PC-9 (cell line): ENCODE measurements at regions not wholly inside any gene's neighbourhood (a gene's known extent, or its start where the extent isn't known, plus 50 kb on each side); places are given as distances from the start of the nearest gene placed in this dataset.

ENCODE experiments used
- BruUV-seq: library from RNA; stranded (reverse); fragments of 400-500 nt; replicated peaks from 2 replicates; lab custom pipeline; 2021; lab: Mats Ljungman, UMichigan
- CTCF ChIA-PET: fragments of 300-600 bp; sonication (Branson Sonifier 250); formaldehyde crosslinking; loops from one replicate; lab custom pipeline; 2022; ENCODE audit warnings: antibody characterized with exemption; lab: Charles Lee
- POLR2A ChIA-PET: fragments of 300-600 bp; sonication (Branson Sonifier 250); formaldehyde crosslinking; loops from one replicate; lab custom pipeline; 2022; ENCODE audit warnings: antibody characterized with exemption; ENCODE audit not compliant: unreplicated experiment; lab: Charles Lee
- DNase-seq, 2 experiments: peaks; one replicate each; pipeline versions ENCODE4 v3.0.0 to v3.0.0-alpha.2; 2015 to 2022; ENCODE audit warnings: mixed read lengths in 1 of 2
- H2AFZ ChIP-seq: fragments of 200-600 bp; sonication (generic); 2 replicates; pipeline ENCODE4 v1.8.1; 2017; ENCODE audit warnings: antibody characterized with exemption
- H3F3A ChIP-seq: fragments of 200-600 bp; sonication (generic); 2 replicates; pipeline ENCODE4 v1.8.1; 2017; ENCODE audit warnings: antibody characterized with exemption, mild to moderate bottlenecking, low read depth; ENCODE audit not compliant: insufficient read depth
- H3K27ac ChIP-seq: fragments of 200-600 bp; sonication (generic); 2 replicates; pipeline ENCODE4 v1.6.1; 2016; ENCODE audit warnings: mixed run types
- H3K27me3 ChIP-seq: fragments of 200-600 bp; sonication (generic); 2 replicates; pipeline ENCODE4 v1.6.1; 2016; ENCODE audit warnings: low read depth, mixed run types; ENCODE audit not compliant: insufficient read depth
- H3K36me3 ChIP-seq: fragments of 200-600 bp; sonication (generic); 2 replicates; pipeline ENCODE4 v1.6.1; 2016; ENCODE audit warnings: low read depth, mixed run types
- H3K4me1 ChIP-seq: fragments of 200-600 bp; sonication (generic); replicated peaks from 2 replicates; pipeline ENCODE4 v1.6.1; 2016; ENCODE audit warnings: mixed run types; ENCODE audit not compliant: insufficient read depth
- H3K4me2 ChIP-seq: fragments of 200-600 bp; sonication (generic); 2 replicates; pipeline ENCODE4 v1.6.1; 2017; ENCODE audit warnings: mixed run types
- H3K4me3 ChIP-seq: fragments of 200-600 bp; sonication (generic); 2 replicates; pipeline ENCODE4 v1.6.1; 2016; ENCODE audit warnings: mixed run types
- H3K79me2 ChIP-seq: fragments of 200-600 bp; sonication (generic); 2 replicates; pipeline ENCODE4 v1.6.1; 2017; ENCODE audit warnings: low read depth, mixed run types
- H3K9me2 ChIP-seq: fragments of 200-600 bp; sonication (generic); 2 replicates; pipeline ENCODE4 v1.8.1; 2017; ENCODE audit warnings: mild to moderate bottlenecking; ENCODE audit not compliant: insufficient read depth
- H3K9me3 ChIP-seq: fragments of 200-600 bp; sonication (generic); 2 replicates; pipeline ENCODE4 v1.8.1; 2016; ENCODE audit warnings: low read depth; ENCODE audit not compliant: insufficient read depth
- H4K20me1 ChIP-seq: fragments of 200-600 bp; sonication (generic); 2 replicates; pipeline ENCODE4 v1.8.1; 2017; ENCODE audit not compliant: insufficient read depth
- EZH2 ChIP-seq: fragments of 200-600 bp; sonication (generic); IDR thresholded peaks from 2 replicates; pipeline ENCODE4 v1.8.0; 2017; ENCODE audit warnings: antibody characterized with exemption, low read depth
- intact Hi-C: fragments of 100-400 bp; cut with micrococcal nuclease; formaldehyde crosslinking; loops from one replicate; pipeline ENCODE4 v1.10.0; 2022; ENCODE audit not compliant: unreplicated experiment
- TF ChIP-seq, protein P1 (sequence below): fragments of 200-600 bp; sonication (generic); conservative IDR thresholded peaks from 2 replicates; pipeline ENCODE4 v1.6.1; 2017; ENCODE audit warnings: mixed run types, antibody characterized with exemption, mild to moderate bottlenecking, moderate library complexity

DNA sequence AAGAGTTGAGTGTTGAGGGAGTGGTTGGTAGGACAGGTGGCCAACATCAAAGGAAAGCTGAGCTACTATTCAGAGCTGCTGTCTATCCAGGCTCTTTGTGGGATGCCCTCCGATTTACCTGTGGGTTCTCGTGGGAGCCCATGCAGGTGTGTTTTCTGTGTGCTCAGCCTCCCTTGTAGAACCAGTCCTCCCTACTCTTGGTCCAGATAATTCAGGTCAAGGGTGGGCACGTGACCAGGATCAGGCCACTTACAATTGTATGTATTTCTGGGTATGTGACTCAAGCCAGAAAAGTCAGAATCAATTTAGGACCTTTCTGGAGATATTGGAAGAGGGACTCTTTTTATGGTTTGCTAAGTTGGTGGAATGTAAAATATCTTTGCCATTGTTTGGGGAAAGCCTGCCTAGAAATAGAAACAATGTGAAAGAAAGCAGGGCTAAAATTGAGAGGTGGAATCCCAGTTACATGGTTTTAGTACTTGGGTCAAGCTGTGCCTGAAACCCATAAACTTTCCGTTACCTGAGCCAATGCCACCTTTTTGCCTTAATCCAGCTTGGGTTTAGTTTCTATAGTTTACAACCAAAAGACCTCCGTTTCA lies 93.2 kb downstream of the PDCL3 start:
- Histone ChIP-seq H3F3A (no peaks in the 10 kb centered on the region), H2AFZ (no peak overlapping the region), H3K9me2 (no peaks in the 10 kb centered on the region), H3K27ac (no peak overlapping the region), H3K36me3 (no peaks in the 10 kb centered on the region), H4K20me1 (no peaks in the 10 kb centered on the region), H3K79me2 (no peaks in the 10 kb centered on the region), H3K4me3 (no peak overlapping the region), H3K4me1 (peaks cover 13% of the 10 kb centered on the region; the same call in 1 of the 2 replicates), H3K4me2 (peak overlapping the region; percentile 50), H3K27me3 (no peaks in the 10 kb centered on the region), H3K9me3 (no peaks in the 10 kb centered on the region)
- POLR2A ChIA-PET = no interaction called here
- CTCF ChIA-PET = interaction anchor here (0.7 kb wide), 1 partner anchor 13 kb away, joined by 3 read pairs; no protein-coding TSS in a partner anchor
- TF ChIP-seq EZH2 = no peak
- TF ChIP-seq, protein P1, sequence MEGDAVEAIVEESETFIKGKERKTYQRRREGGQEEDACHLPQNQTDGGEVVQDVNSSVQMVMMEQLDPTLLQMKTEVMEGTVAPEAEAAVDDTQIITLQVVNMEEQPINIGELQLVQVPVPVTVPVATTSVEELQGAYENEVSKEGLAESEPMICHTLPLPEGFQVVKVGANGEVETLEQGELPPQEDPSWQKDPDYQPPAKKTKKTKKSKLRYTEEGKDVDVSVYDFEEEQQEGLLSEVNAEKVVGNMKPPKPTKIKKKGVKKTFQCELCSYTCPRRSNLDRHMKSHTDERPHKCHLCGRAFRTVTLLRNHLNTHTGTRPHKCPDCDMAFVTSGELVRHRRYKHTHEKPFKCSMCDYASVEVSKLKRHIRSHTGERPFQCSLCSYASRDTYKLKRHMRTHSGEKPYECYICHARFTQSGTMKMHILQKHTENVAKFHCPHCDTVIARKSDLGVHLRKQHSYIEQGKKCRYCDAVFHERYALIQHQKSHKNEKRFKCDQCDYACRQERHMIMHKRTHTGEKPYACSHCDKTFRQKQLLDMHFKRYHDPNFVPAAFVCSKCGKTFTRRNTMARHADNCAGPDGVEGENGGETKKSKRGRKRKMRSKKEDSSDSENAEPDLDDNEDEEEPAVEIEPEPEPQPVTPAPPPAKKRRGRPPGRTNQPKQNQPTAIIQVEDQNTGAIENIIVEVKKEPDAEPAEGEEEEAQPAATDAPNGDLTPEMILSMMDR = no peak
- intact Hi-C loops = no loop called here
- BruUV-seq = no TSS peak
- no peak for DNase-seq

DNA sequence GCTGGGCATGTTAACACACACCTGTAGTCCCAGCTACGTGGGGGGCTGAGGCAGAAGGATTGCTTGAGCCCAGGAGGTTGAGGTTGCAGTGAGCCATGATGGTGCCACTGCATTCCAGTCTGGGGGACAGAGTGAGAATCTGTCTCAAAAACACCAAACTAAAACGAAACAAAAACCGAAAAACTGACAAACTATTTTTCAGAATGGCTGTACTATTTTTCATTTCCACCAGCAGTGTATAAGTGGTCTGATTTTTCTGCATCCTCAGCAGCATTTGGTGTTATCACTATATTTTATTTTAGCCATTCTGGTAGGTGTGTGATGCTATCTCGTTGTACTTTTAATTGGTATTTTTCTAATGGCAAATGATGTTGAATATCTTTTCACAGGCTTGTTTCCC lies 95.2 kb downstream of the PDCL3 start:
- no peak overlapping the region for H2AFZ ChIP-seq
- H3K79me2 ChIP-seq = no peaks in the 10 kb centered on the region
- no peaks in the 10 kb centered on the region for H3K36me3 ChIP-seq
- no peaks in the 10 kb centered on the region for H3K9me3 ChIP-seq
- DNase-seq = no peak
- CTCF ChIA-PET = no interaction called here
- intact Hi-C loops = no loop called here
- H3K27me3 ChIP-seq = no peaks in the 10 kb centered on the region
- H3F3A ChIP-seq = no peaks in the 10 kb centered on the region
- peaks cover 13% of the 10 kb centered on the region; the same call in 1 of the 2 replicates for H3K4me1 ChIP-seq
- no TSS peak for BruUV-seq
- POLR2A ChIA-PET = no interaction called here
- no peak for TF ChIP-seq EZH2
- TF ChIP-seq, protein P1 = no peak
- H3K27ac ChIP-seq = no peak overlapping the region
- no peak overlapping the region for H3K4me2 ChIP-seq
- no peaks in the 10 kb centered on the region for H4K20me1 ChIP-seq
- no peaks in the 10 kb centered on the region for H3K9me2 ChIP-seq
- H3K4me3 ChIP-seq = no peak overlapping the region

DNA sequence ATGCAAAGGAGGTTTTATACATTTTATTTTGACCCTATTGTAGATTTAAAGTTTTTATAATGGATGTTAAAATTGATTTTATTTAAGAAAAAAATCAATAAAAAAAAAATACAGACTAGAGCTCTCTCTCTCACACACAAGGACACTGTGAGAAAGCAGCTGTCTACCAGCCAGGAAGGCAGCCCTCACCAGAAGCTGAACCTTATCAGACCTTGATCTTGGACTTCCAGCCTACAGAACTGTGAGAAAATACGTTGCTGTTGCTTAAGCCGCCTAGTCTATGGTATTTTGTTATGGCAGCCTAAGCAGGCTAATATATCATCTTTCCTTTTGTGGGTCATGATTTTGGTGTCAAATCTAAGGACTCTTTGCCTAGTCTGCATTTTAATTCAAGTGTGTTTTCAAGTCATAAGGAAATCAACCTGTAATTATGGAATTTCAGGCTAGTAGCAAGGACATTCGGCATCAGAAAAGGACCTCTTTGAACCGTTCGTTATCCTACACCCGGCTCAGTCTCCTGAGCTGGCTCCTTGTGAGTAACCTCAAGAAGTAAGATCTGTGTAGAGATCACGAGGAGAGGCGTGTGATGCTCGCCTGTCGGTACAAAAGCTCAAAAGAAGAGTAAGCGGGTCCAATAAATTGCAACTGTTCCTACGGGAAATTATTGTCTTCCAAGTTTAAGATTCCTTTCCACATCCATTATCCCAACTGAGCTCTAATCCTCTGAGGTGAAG lies 98.2 kb downstream of the PDCL3 start:
- peaks cover 7% of the 10 kb centered on the region; the same call in 1 of the 2 replicates for H3K4me1 ChIP-seq
- H3K27ac ChIP-seq = no peak overlapping the region
- no TSS peak for BruUV-seq
- no peak overlapping the region for H3K4me3 ChIP-seq
- no peak for DNase-seq
- CTCF ChIA-PET = interaction anchor here (0.6 kb wide), 1 partner anchor 51 kb away, joined by 3 read pairs; no protein-coding TSS in a partner anchor
- no peaks in the 10 kb centered on the region for H3K27me3 ChIP-seq
- no peaks in the 10 kb centered on the region for H3K79me2 ChIP-seq
- no peak for TF ChIP-seq EZH2
- TF ChIP-seq, protein P1 = no peak
- no peaks in the 10 kb centered on the region for H3K9me2 ChIP-seq
- POLR2A ChIA-PET = interaction anchor here (0.6 kb wide), 1 partner anchor 10 kb away, joined by 4 read pairs; no protein-coding TSS in a partner anchor
- H3F3A ChIP-seq = no peaks in the 10 kb centered on the region
- no peaks in the 10 kb centered on the region for H3K36me3 ChIP-seq
- H3K9me3 ChIP-seq = no peaks in the 10 kb centered on the region
- no peak overlapping the region for H3K4me2 ChIP-seq
- intact Hi-C loops = no loop called here
- no peak overlapping the region for H2AFZ ChIP-seq
- no peaks in the 10 kb centered on the region for H4K20me1 ChIP-seq
